Keratinocyte (primary cell): ENCODE measurements at regions not wholly inside any gene's neighbourhood (a gene's known extent, or its start where the extent isn't known, plus 50 kb on each side); places are given as distances from the start of the nearest gene placed in this dataset.

Experiments used
- DNase-seq: peaks from one replicate; pipeline ENCODE4 v3.0.0-alpha.2; 2011; ENCODE audit warnings: low read depth, missing footprints, low spot score
- FAIRE-seq: peaks from 2 replicates; lab custom pipeline; 2011; peaks lifted over from hg19 to GRCh38; lab: Jason Lieb, UNC
- H2AFZ ChIP-seq: 2 replicates; pipeline ENCODE4 v1.6.0; 2012; ENCODE audit warnings: low read length, control low read depth, inconsistent platforms; ENCODE audit not compliant: control insufficient read depth
- H3K27ac ChIP-seq: 2 replicates; pipeline ENCODE4 v1.5.1; 2011; ENCODE audit warnings: low read length; ENCODE audit not compliant: control insufficient read depth, insufficient read depth
- H3K27me3 ChIP-seq: 3 replicates; pipeline ENCODE4 v1.6.0; 2011; ENCODE audit warnings: low read length; ENCODE audit not compliant: control insufficient read depth, insufficient read depth; ENCODE audit errors: extremely low read depth
- H3K36me3 ChIP-seq, 2 experiments: 2 replicates in 1 of 2; 3 replicates in 1 of 2; pipeline ENCODE4 v1.5.1; 2011; ENCODE audit warnings: low read length in 2 of 2, mild to moderate bottlenecking in 1 of 2; ENCODE audit not compliant: control insufficient read depth in 2 of 2, insufficient read depth in 2 of 2; ENCODE audit errors: extremely low read depth in 1 of 2
- H3K4me1 ChIP-seq: 3 replicates; pipeline ENCODE4 v1.5.1; 2011; ENCODE audit warnings: low read length; ENCODE audit not compliant: control insufficient read depth, insufficient read depth; ENCODE audit errors: extremely low read depth
- H3K4me2 ChIP-seq: 3 replicates; pipeline ENCODE4 v1.6.0; 2011; ENCODE audit warnings: low read depth, low read length; ENCODE audit not compliant: control insufficient read depth, insufficient read depth; ENCODE audit errors: extremely low read depth
- H3K4me3 ChIP-seq, 3 experiments: fragments of 200-600 bp in 1 of 3; sonication (generic) in 1 of 3; 2 replicates in 2 of 3; 3 replicates in 1 of 3; pipeline ENCODE4 v1.5.1; 2011 to 2016; ENCODE audit warnings: low read length in 3 of 3, mild to moderate bottlenecking in 3 of 3, control low read depth in 2 of 3, inconsistent platforms in 1 of 3, low read depth in 1 of 3, mixed read lengths in 1 of 3, mixed run types in 1 of 3, moderate library complexity in 1 of 3; ENCODE audit not compliant: control insufficient read depth in 2 of 3, insufficient read depth in 2 of 3; ENCODE audit errors: extremely low read depth in 1 of 3
- H3K79me2 ChIP-seq: 2 replicates; pipeline ENCODE4 v1.6.0; 2012; ENCODE audit warnings: low read length; ENCODE audit not compliant: control insufficient read depth, insufficient read depth
- H3K9ac ChIP-seq: 3 replicates; pipeline ENCODE4 v1.6.0; 2011; ENCODE audit warnings: low read length; ENCODE audit not compliant: control insufficient read depth, insufficient read depth; ENCODE audit errors: extremely low read depth
- H3K9me1 ChIP-seq: 3 replicates; pipeline ENCODE4 v1.6.0; 2011; ENCODE audit warnings: low read length; ENCODE audit not compliant: control insufficient read depth, insufficient read depth; ENCODE audit errors: extremely low read depth
- H3K9me3 ChIP-seq: 2 replicates; pipeline ENCODE4 v1.5.1; 2012; ENCODE audit warnings: low read depth, low read length; ENCODE audit not compliant: control insufficient read depth
- H4K20me1 ChIP-seq: 3 replicates; pipeline ENCODE4 v1.6.0; 2011; ENCODE audit warnings: low read length; ENCODE audit not compliant: control insufficient read depth, insufficient read depth; ENCODE audit errors: extremely low read depth
- CTCF ChIP-seq, 3 experiments: IDR thresholded peaks in 1 of 3; conservative IDR thresholded peaks in 1 of 3; optimal IDR thresholded peaks in 1 of 3; 2 replicates in 2 of 3; 3 replicates in 1 of 3; pipeline versions ENCODE3 to v1.5.1; 2011; ENCODE audit warnings: low read length in 3 of 3, mild to moderate bottlenecking in 3 of 3, moderate library complexity in 2 of 3, control low read depth in 1 of 3, inconsistent platforms in 1 of 3; ENCODE audit not compliant: insufficient read depth in 2 of 3; ENCODE audit errors: extremely low read depth in 1 of 3
- EZH2 ChIP-seq: IDR thresholded peaks from one replicate; pipeline ENCODE4 v1.6.1; 2012; ENCODE audit warnings: inconsistent platforms, mild to moderate bottlenecking, low read length, moderate library complexity
- dilution Hi-C: fragments of 300-500 bp; cut with MboI; formaldehyde crosslinking; loops from one replicate; pipeline ENCODE4 v1.7.0; 2020; ENCODE audit warnings: low sequenced_read_pairs; ENCODE audit not compliant: extremely low pct_ligation_motif_present

DNA sequence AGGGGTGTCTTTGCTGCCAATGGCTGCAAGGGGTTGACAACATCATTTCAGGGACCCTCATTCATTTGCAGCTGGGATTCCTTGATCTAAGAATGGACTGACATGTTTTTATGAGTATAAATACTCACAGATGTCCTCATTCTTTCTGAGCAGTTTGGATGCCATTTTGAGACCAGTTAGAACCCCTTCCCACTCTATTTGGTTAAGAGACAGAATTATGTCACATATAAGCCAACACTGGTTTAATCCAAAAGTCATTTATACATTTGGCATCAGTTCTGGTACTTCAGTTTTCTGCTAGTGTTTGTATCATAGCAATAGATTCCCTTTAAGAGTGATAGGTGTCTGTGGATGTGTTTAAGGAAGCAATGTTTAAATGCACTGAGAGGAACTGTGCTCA, 248.8 kb downstream of the SAMD5 start:
- Histone ChIP-seq H3K9me3 (no peaks in the 10 kb centered on the region), H3K79me2 (no peaks in the 10 kb centered on the region), H3K4me2 (no peak overlapping the region), H3K9ac (no peak overlapping the region), H2AFZ (no peak overlapping the region), H3K4me3 (no peak overlapping the region), H3K27ac (no peak overlapping the region), H3K9me1 (no peaks in the 10 kb centered on the region), H4K20me1 (no peaks in the 10 kb centered on the region), H3K36me3 (no peaks in the 10 kb centered on the region), H3K4me1 (no peaks in the 10 kb centered on the region), H3K27me3 (no peaks in the 10 kb centered on the region)
- TF ChIP-seq EZH2 (no peak), CTCF (optimal IDR thresholded peaks at IDR 0.05 in 1 of 3, IDR thresholded peaks at IDR 0.05 in 1 of 3, conservative IDR thresholded peaks at IDR 0.05 in 1 of 3; ENCODE audit: extremely low read depth in 1 of 3, insufficient read depth in 2 of 3, low read length in 3 of 3) (no peak)
- dilution Hi-C loops: no loop called here
- DNase-seq (no peak), FAIRE-seq (no peak)

GRCh38 chr6:147758303-147758702, 249.8 kb downstream of the SAMD5 start:
- TF ChIP-seq CTCF (optimal IDR thresholded peaks at IDR 0.05 in 1 of 3, IDR thresholded peaks at IDR 0.05 in 1 of 3, conservative IDR thresholded peaks at IDR 0.05 in 1 of 3; ENCODE audit: extremely low read depth in 1 of 3, insufficient read depth in 2 of 3, low read length in 3 of 3) (no peak), EZH2 (no peak)
- FAIRE-seq: no peak
- Histone ChIP-seq H3K27me3 (no peaks in the 10 kb centered on the region), H3K27ac (no peak overlapping the region), H3K4me3 (no peak overlapping the region), H3K36me3 (no peaks in the 10 kb centered on the region), H3K4me2 (no peak overlapping the region), H3K9ac (no peak overlapping the region), H3K9me1 (no peaks in the 10 kb centered on the region), H3K9me3 (no peaks in the 10 kb centered on the region), H2AFZ (no peak overlapping the region), H3K4me1 (no peaks in the 10 kb centered on the region), H3K79me2 (no peaks in the 10 kb centered on the region), H4K20me1 (no peaks in the 10 kb centered on the region)
- no peak for DNase-seq
- dilution Hi-C loops: no loop called here
